HL-60 (cell line): ENCODE measurements at regions not wholly inside any gene's neighbourhood (a gene's known extent, or its start where the extent isn't known, plus 50 kb on each side); places are given as distances from the start of the nearest gene placed in this dataset.

Source experiments
- POLR2AphosphoS5 ChIP-seq: IDR thresholded peaks from 2 replicates; pipeline ENCODE4 v1.6.1; 2012; ENCODE audit warnings: low read depth
- TF ChIP-seq, protein P1 (sequence below): IDR thresholded peaks from one replicate; pipeline ENCODE4 v1.5.1; 2011; ENCODE audit warnings: low read length, control low read depth, inconsistent platforms; ENCODE audit not compliant: insufficient read depth

- TF ChIP-seq, protein P1, sequence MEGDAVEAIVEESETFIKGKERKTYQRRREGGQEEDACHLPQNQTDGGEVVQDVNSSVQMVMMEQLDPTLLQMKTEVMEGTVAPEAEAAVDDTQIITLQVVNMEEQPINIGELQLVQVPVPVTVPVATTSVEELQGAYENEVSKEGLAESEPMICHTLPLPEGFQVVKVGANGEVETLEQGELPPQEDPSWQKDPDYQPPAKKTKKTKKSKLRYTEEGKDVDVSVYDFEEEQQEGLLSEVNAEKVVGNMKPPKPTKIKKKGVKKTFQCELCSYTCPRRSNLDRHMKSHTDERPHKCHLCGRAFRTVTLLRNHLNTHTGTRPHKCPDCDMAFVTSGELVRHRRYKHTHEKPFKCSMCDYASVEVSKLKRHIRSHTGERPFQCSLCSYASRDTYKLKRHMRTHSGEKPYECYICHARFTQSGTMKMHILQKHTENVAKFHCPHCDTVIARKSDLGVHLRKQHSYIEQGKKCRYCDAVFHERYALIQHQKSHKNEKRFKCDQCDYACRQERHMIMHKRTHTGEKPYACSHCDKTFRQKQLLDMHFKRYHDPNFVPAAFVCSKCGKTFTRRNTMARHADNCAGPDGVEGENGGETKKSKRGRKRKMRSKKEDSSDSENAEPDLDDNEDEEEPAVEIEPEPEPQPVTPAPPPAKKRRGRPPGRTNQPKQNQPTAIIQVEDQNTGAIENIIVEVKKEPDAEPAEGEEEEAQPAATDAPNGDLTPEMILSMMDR = no peak
- no peak for TF ChIP-seq POLR2AphosphoS5
Observed at GRCh38 chr2:100747551-100747950, 72.4 kb upstream of the NPAS2 start.
